IMR-90 (cell line): ENCODE measurements at regions not wholly inside any gene's neighbourhood (a gene's known extent, or its start where the extent isn't known, plus 50 kb on each side); places are given as distances from the start of the nearest gene placed in this dataset.
"Not testable (repeated sequence)": the region's sequence is repeated elsewhere in the genome, so short reads cannot be mapped to it uniquely, and the experiment has no call there.

ENCODE experiments used
- ATAC-seq: fragments of 200-7000 bp; cut with Tn5 transposase; 2 replicates; pipeline ENCODE4 v1.9.1; 2020; ENCODE audit warnings: low read depth, mild to moderate bottlenecking, moderate library complexity
- BruUV-seq: library from RNA; stranded (reverse); fragments of 400-500 nt; replicated peaks from 2 replicates; lab custom pipeline; 2021; lab: Mats Ljungman, UMichigan
- CTCF ChIA-PET: fragments of 300-600 bp; formaldehyde crosslinking; extraction: SDS; loops from one replicate; lab custom pipeline; 2021; ENCODE audit warnings: antibody characterized with exemption; lab: Yijun Ruan, JAX
- POLR2A ChIA-PET: fragments of 300-600 bp; sonication (Branson Sonifier 250); formaldehyde crosslinking; loops from one replicate; lab custom pipeline; 2022; ENCODE audit warnings: antibody characterized with exemption; ENCODE audit not compliant: unreplicated experiment; lab: Charles Lee
- DNase-seq: peaks from one replicate; pipeline ENCODE4 v3.0.0; 2013
- H2AFZ ChIP-seq: replicated peaks from 2 replicates; pipeline ENCODE3; 2013; ENCODE audit warnings: low read length, mild to moderate bottlenecking; ENCODE audit not compliant: poor library complexity
- H2AK5ac ChIP-seq: 2 replicates; pipeline ENCODE4 v1.6.1; 2013; ENCODE audit warnings: low read depth, low read length, inconsistent platforms
- H2AK9ac ChIP-seq: replicated peaks from 2 replicates; pipeline ENCODE3; 2013; ENCODE audit warnings: mild to moderate bottlenecking, low read depth, low read length, moderate library complexity; ENCODE audit not compliant: poor library complexity
- H2BK120ac ChIP-seq: 2 replicates; pipeline ENCODE4 v1.6.1; 2013; ENCODE audit warnings: low read depth, low read length, inconsistent platforms
- H2BK15ac ChIP-seq: 3 replicates; pipeline ENCODE4 v1.6.1; 2013; ENCODE audit warnings: low read depth, low read length, inconsistent platforms
- H2BK20ac ChIP-seq: 2 replicates; pipeline ENCODE4 v1.6.1; 2013; ENCODE audit warnings: low read depth, mild to moderate bottlenecking, inconsistent platforms, low read length, moderate library complexity
- H2BK5ac ChIP-seq: 2 replicates; pipeline ENCODE4 v1.6.1; 2013; ENCODE audit warnings: mild to moderate bottlenecking, low read depth, low read length, inconsistent platforms; ENCODE audit not compliant: poor library complexity, severe bottlenecking
- H3K14ac ChIP-seq: replicated peaks from 2 replicates; pipeline ENCODE4 v1.6.1; 2013; ENCODE audit warnings: low read depth, low read length, inconsistent platforms
- H3K18ac ChIP-seq: 2 replicates; pipeline ENCODE4 v1.6.1; 2013; ENCODE audit warnings: low read depth, low read length, control low read depth
- H3K23ac ChIP-seq: 2 replicates; pipeline ENCODE4 v1.6.1; 2013; ENCODE audit warnings: low read depth, low read length, inconsistent platforms
- H3K27ac ChIP-seq: 2 replicates; pipeline ENCODE4 v1.5.1; 2013; ENCODE audit warnings: mild to moderate bottlenecking, control low read depth, low read length; ENCODE audit not compliant: insufficient read depth
- H3K27me3 ChIP-seq: 2 replicates; pipeline ENCODE4 v1.6.1; 2013; ENCODE audit warnings: low read length; ENCODE audit not compliant: control insufficient read depth, insufficient read depth
- H3K36me3 ChIP-seq: 2 replicates; pipeline ENCODE4 v1.6.1; 2013; ENCODE audit warnings: low read length, mixed read lengths; ENCODE audit not compliant: control insufficient read depth, insufficient read depth
- H3K4ac ChIP-seq: 2 replicates; pipeline ENCODE4 v1.6.1; 2013; ENCODE audit warnings: low read depth, low read length, inconsistent platforms
- H3K4me1 ChIP-seq: 2 replicates; pipeline ENCODE4 v1.6.1; 2013; ENCODE audit warnings: low read length, mixed read lengths; ENCODE audit not compliant: control insufficient read depth, insufficient read depth
- H3K4me2 ChIP-seq: 2 replicates; pipeline ENCODE4 v1.6.1; 2013; ENCODE audit warnings: low read depth, mild to moderate bottlenecking, control low read depth, low read length, moderate library complexity
- H3K4me3 ChIP-seq: 2 replicates; pipeline ENCODE4 v1.5.1; 2013; ENCODE audit warnings: low read depth, mild to moderate bottlenecking, control low read depth, low read length, moderate library complexity; ENCODE audit not compliant: insufficient read depth
- H3K56ac ChIP-seq: 2 replicates; pipeline ENCODE4 v1.6.1; 2013; ENCODE audit warnings: low read length, inconsistent platforms; ENCODE audit not compliant: insufficient read depth; ENCODE audit errors: extremely low read depth
- H3K79me1 ChIP-seq, 2 experiments: 2 replicates each; pipeline ENCODE4 v1.6.1; 2013; ENCODE audit warnings: low read length in 2 of 2, inconsistent platforms in 1 of 2, low read depth in 1 of 2
- H3K9ac ChIP-seq: 2 replicates; pipeline ENCODE4 v1.6.1; 2013; ENCODE audit warnings: low read depth, low read length, control low read depth
- H3K9me1 ChIP-seq: 2 replicates; pipeline ENCODE4 v1.6.1; 2013; ENCODE audit warnings: low read length, inconsistent platforms; ENCODE audit not compliant: insufficient read depth
- H3K9me3 ChIP-seq: 2 replicates; pipeline ENCODE4 v1.6.1; 2013; ENCODE audit warnings: low read length; ENCODE audit not compliant: control insufficient read depth, insufficient read depth
- H4K20me1 ChIP-seq: 2 replicates; pipeline ENCODE4 v1.6.1; 2013; ENCODE audit warnings: low read length, inconsistent platforms; ENCODE audit not compliant: insufficient read depth
- H4K5ac ChIP-seq: 2 replicates; pipeline ENCODE4 v1.6.1; 2013; ENCODE audit warnings: mild to moderate bottlenecking, low read depth, low read length, control low read depth
- H4K8ac ChIP-seq, 2 experiments: 2 replicates each; pipeline ENCODE4 v1.6.1; 2013; ENCODE audit warnings: low read depth in 2 of 2, low read length in 2 of 2, control low read depth in 1 of 2, inconsistent platforms in 1 of 2
- H4K91ac ChIP-seq: 2 replicates; pipeline ENCODE4 v1.6.1; 2013; ENCODE audit warnings: low read depth, low read length, inconsistent platforms; ENCODE audit not compliant: insufficient read depth
- WGBS, 2 experiments: methylation state at CpG; one replicate each; pipeline versions ENCODE4 v1.1.5 to v1.1.7; 2013; ENCODE audit warnings: missing lambda C conversion rate in 2 of 2; ENCODE audit not compliant: insufficient read length in 1 of 2; ENCODE audit errors: extremely low coverage in 2 of 2; 5-methylcytosine and 5-hydroxymethylcytosine counted together
- dilution Hi-C: fragments of 300-500 bp; cut with HindIII; formaldehyde crosslinking; loops from one replicate; pipeline ENCODE4 v1.14.3; 2018; ENCODE audit warnings: low sequenced_read_pairs; ENCODE audit not compliant: unreplicated experiment
- in situ Hi-C: fragments of 300-500 bp; cut with MboI; formaldehyde crosslinking; loops from 3 replicates; pipeline ENCODE4 v1.14.3; 2019; ENCODE audit warnings: low sequenced_read_pairs, inconsistent platforms, mixed read lengths
- intact Hi-C: fragments of 100-400 bp; cut with micrococcal nuclease; formaldehyde crosslinking; loops from 2 replicates; pipeline ENCODE4 v1.10.0; 2022

DNA sequence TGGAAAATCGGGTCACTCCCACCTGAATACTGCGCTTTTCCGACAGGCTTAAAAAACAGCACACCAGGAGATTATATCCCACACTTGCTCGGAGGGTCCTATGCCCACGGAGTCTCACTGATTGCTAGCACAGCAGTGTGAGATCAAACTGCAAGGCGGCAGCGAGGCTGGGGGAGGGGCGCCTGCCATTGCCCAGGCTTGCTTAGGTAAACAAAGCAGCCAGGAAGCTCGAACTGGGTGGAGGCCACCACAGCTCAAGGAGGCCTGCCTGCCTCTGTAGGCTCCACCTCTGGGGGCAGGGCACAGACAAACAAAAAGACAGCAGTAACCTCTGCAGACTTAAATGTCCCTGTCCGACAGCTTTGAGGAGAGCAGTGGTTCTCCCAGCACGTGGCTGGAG is 778.7 kb upstream of the HS3ST5 start:
- H4K20me1 ChIP-seq, H4K91ac ChIP-seq, H2AK5ac ChIP-seq, CTCF ChIA-PET, H3K27ac ChIP-seq, H3K14ac ChIP-seq, H3K4me3 ChIP-seq, H3K4me2 ChIP-seq, H3K9ac ChIP-seq, H3K18ac ChIP-seq, in situ Hi-C loops, intact Hi-C loops, H3K9me1 ChIP-seq, H3K23ac ChIP-seq, H3K56ac ChIP-seq, POLR2A ChIA-PET, dilution Hi-C loops, H2BK20ac ChIP-seq, H2BK15ac ChIP-seq, H2AK9ac ChIP-seq, H2BK120ac ChIP-seq, H4K5ac ChIP-seq, H3K27me3 ChIP-seq, H3K79me1 ChIP-seq, H4K8ac ChIP-seq, DNase-seq, H3K4ac ChIP-seq, H2BK5ac ChIP-seq, H3K9me3 ChIP-seq, H3K36me3 ChIP-seq, ATAC-seq, H2AFZ ChIP-seq, BruUV-seq, H3K4me1 ChIP-seq: not testable (repeated sequence)
- 75% methylated on average over 2 of the region's 11 CpGs; no CpG with 5 or more reads in 1 of the 2 experiments for WGBS, 2 experiments
